Prostate gland (tissue), 2 donors: ENCODE measurements at regions not wholly inside any gene's neighbourhood (a gene's known extent, or its start where the extent isn't known, plus 50 kb on each side); places are given as distances from the start of the nearest gene placed in this dataset.

Experiments used
- DNase-seq: peaks from one replicate; pipeline ENCODE4 v3.0.0-alpha.2; 2019; ENCODE audit warnings: low spot score
- H3K27ac ChIP-seq, 2 donors: fragments of 200-600 bp; sonication (generic); 2 replicates each; pipeline ENCODE4 v1.5.1; 2017 to 2019
- H3K27me3 ChIP-seq: fragments of 200-600 bp; sonication (generic); replicated peaks from 2 replicates; pipeline ENCODE4 v1.5.1; 2019; ENCODE audit not compliant: insufficient read depth
- H3K36me3 ChIP-seq, 2 donors: fragments of 200-600 bp; sonication (generic); 1 replicate in 1 of 2; 2 replicates in 1 of 2; pipeline versions ENCODE4 v1.5.1 to v1.8.1; 2017 to 2019
- H3K4me1 ChIP-seq: fragments of 200-600 bp; sonication (generic); replicated peaks from 2 replicates; pipeline ENCODE4 v1.5.1; 2019
- H3K4me3 ChIP-seq, 2 donors: fragments of 200-600 bp; sonication (generic); 2 replicates each; pipeline ENCODE4 v1.5.1; 2017 to 2019
- H3K9me3 ChIP-seq: fragments of 200-600 bp; sonication (generic); 2 replicates; pipeline ENCODE4 v1.5.1; 2017
- CTCF ChIP-seq, 4 experiments: fragments of 200-600 bp in 2 of 4; fragments of 450-650 bp in 2 of 4; sonication (generic) in 2 of 4; IDR thresholded peaks; 1 replicate in 3 of 4; 2 replicates in 1 of 4; pipeline ENCODE4 v1.5.1; 2016 to 2019; ENCODE audit warnings: antibody characterized with exemption in 4 of 4, mild to moderate bottlenecking in 2 of 4, moderate library complexity in 2 of 4
- POLR2A ChIP-seq: fragments of 450-650 bp; IDR thresholded peaks from one replicate; pipeline ENCODE4 v1.6.1; 2016; ENCODE audit warnings: antibody characterized with exemption, mild to moderate bottlenecking
- POLR2AphosphoS5 ChIP-seq: sonication (generic); formaldehyde crosslinking; IDR thresholded peaks from one replicate; pipeline ENCODE4 v1.6.1; 2017; ENCODE audit warnings: antibody characterized with exemption
- WGBS: methylation state at CpG from one replicate; pipeline ENCODE4 v1.1.5; 2018; 5-methylcytosine and 5-hydroxymethylcytosine counted together
- intact Hi-C: fragments of 100-400 bp; cut with DNase I; formaldehyde crosslinking; loops from one replicate; pipeline ENCODE4 v1.14.2; 2022

DNA sequence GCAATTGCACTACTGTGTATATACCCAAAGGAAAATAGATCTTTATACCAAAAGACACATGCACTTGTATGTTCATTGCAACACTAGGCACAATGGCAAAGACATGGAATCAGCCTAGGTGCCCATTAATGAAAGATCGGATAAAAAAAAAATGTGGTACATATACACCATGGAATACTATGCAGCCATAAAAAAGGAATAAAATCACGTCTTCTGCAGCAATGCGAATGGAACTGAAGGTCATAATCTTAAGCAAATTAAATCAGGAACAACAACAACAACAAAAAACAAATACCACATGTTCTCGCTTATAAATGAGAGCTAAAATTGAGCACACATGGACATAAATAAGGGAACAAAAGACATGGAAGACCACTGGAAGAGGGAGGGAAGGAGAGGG lies 266.7 kb upstream of the CDH18 start:
- H3K27me3 ChIP-seq: no peaks in the 10 kb centered on the region
- no peak overlapping the region for H3K27ac ChIP-seq
- H3K36me3 ChIP-seq: no peaks in the 10 kb centered on the region
- H3K4me3 ChIP-seq: no peak overlapping the region
- intact Hi-C loops: no loop called here
- no peaks in the 10 kb centered on the region for H3K9me3 ChIP-seq
- 93% methylated on average over 4 of the region's 4 CpGs for WGBS
- no peak for DNase-seq
- no peaks in the 10 kb centered on the region for H3K4me1 ChIP-seq
- TF ChIP-seq POLR2A (no peak), POLR2AphosphoS5 (no peak), CTCF (IDR thresholded peaks at IDR 0.05) (no peak)

GRCh38 chr5:20248118-20248517 lies 260.1 kb upstream of the CDH18 start:
- Histone ChIP-seq H3K9me3 (no peaks in the 10 kb centered on the region), H3K27me3 (no peaks in the 10 kb centered on the region), H3K4me3 (no peak overlapping the region), H3K36me3 (no peaks in the 10 kb centered on the region), H3K4me1 (no peaks in the 10 kb centered on the region), H3K27ac (no peak overlapping the region)
- TF ChIP-seq POLR2A (no peak), CTCF (IDR thresholded peaks at IDR 0.05) (no peak), POLR2AphosphoS5 (no peak)
- WGBS: 27% methylated on average over 1 of the region's 1 CpG
- intact Hi-C loops: no loop called here
- no peak for DNase-seq

DNA sequence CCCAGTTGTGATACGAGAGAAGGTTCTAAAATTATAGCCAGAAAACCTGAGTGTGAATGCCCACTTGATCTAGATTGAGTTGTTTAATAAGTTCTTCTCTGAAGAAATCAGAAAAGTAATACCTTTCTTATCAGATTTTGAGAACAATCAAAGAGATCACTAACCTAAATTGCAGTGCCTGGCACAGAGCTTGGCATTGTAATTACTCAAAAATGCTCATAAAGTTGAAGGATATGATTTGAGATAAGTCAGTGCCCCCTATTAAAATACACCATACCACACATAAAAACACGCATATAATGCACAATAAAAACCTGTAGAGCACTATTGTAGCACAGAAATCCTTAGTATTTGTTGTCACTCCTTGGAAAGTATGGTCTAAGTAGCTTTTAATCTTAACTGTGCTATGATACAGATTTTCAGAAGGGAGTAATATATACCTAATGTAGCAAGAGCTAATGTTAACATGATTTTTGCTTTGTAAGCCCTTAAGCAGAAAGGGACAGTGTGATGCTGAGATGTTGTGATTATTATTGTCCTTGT lies 257.5 kb upstream of the CDH18 start:
- Histone ChIP-seq H3K36me3 (no peaks in the 10 kb centered on the region), H3K27ac (no peak overlapping the region), H3K4me1 (no peaks in the 10 kb centered on the region), H3K9me3 (no peaks in the 10 kb centered on the region), H3K27me3 (no peaks in the 10 kb centered on the region), H3K4me3 (no peak overlapping the region)
- DNase-seq: no peak
- intact Hi-C loops: no loop called here
- WGBS: 19% methylated on average over 2 of the region's 2 CpGs
- TF ChIP-seq POLR2A (no peak), CTCF (IDR thresholded peaks at IDR 0.05) (no peak), POLR2AphosphoS5 (no peak)

GRCh38 chr5:20241351-20241750 lies 253.4 kb upstream of the CDH18 start:
- 90% methylated on average over 10 of the region's 10 CpGs for WGBS
- no peaks in the 10 kb centered on the region for H3K27me3 ChIP-seq
- TF ChIP-seq POLR2AphosphoS5 (no peak), POLR2A (no peak), CTCF (IDR thresholded peaks at IDR 0.05) (no peak)
- no peak overlapping the region for H3K4me3 ChIP-seq
- intact Hi-C loops: no loop called here
- H3K36me3 ChIP-seq: no peaks in the 10 kb centered on the region
- DNase-seq: no peak
- no peaks in the 10 kb centered on the region for H3K9me3 ChIP-seq
- no peaks in the 10 kb centered on the region for H3K4me1 ChIP-seq
- no peak overlapping the region for H3K27ac ChIP-seq

- no peaks in the 10 kb centered on the region for H3K36me3 ChIP-seq
- H3K27me3 ChIP-seq: no peaks in the 10 kb centered on the region
- intact Hi-C loops: no loop called here
- no peak overlapping the region for H3K4me3 ChIP-seq
- 87% methylated on average over 7 of the region's 7 CpGs for WGBS
- H3K9me3 ChIP-seq: no peaks in the 10 kb centered on the region
- TF ChIP-seq CTCF (IDR thresholded peaks at IDR 0.05): no peak
- TF ChIP-seq POLR2A: no peak
- no peak for TF ChIP-seq POLR2AphosphoS5
- DNase-seq: no peak
- no peaks in the 10 kb centered on the region for H3K4me1 ChIP-seq
- H3K27ac ChIP-seq: no peak overlapping the region
Observed at GRCh38 chr5:20231040-20231439, 243.0 kb upstream of the CDH18 start.
